IMR-90 (cell line): ENCODE measurements at regions not wholly inside any gene's neighbourhood (a gene's known extent, or its start where the extent isn't known, plus 50 kb on each side); places are given as distances from the start of the nearest gene placed in this dataset.
A peak's percentile ranks its signal among the peaks of the same experiment; 100 is the strongest.

Experiments
- ATAC-seq: fragments of 200-7000 bp; cut with Tn5 transposase; 2 replicates; pipeline ENCODE4 v1.9.1; 2020; ENCODE audit warnings: low read depth, mild to moderate bottlenecking, moderate library complexity
- BruUV-seq: library from RNA; stranded (reverse); fragments of 400-500 nt; replicated peaks from 2 replicates; lab custom pipeline; 2021; lab: Mats Ljungman, UMichigan
- CTCF ChIA-PET: fragments of 300-600 bp; formaldehyde crosslinking; extraction: SDS; loops from one replicate; lab custom pipeline; 2021; ENCODE audit warnings: antibody characterized with exemption; lab: Yijun Ruan, JAX
- POLR2A ChIA-PET: fragments of 300-600 bp; sonication (Branson Sonifier 250); formaldehyde crosslinking; loops from one replicate; lab custom pipeline; 2022; ENCODE audit warnings: antibody characterized with exemption; ENCODE audit not compliant: unreplicated experiment; lab: Charles Lee
- DNase-seq: peaks from one replicate; pipeline ENCODE4 v3.0.0; 2013
- H2AFZ ChIP-seq: replicated peaks from 2 replicates; pipeline ENCODE3; 2013; ENCODE audit warnings: low read length, mild to moderate bottlenecking; ENCODE audit not compliant: poor library complexity
- H2AK5ac ChIP-seq: 2 replicates; pipeline ENCODE4 v1.6.1; 2013; ENCODE audit warnings: low read depth, low read length, inconsistent platforms
- H2AK9ac ChIP-seq: replicated peaks from 2 replicates; pipeline ENCODE3; 2013; ENCODE audit warnings: mild to moderate bottlenecking, low read depth, low read length, moderate library complexity; ENCODE audit not compliant: poor library complexity
- H2BK120ac ChIP-seq: 2 replicates; pipeline ENCODE4 v1.6.1; 2013; ENCODE audit warnings: low read depth, low read length, inconsistent platforms
- H2BK15ac ChIP-seq: 3 replicates; pipeline ENCODE4 v1.6.1; 2013; ENCODE audit warnings: low read depth, low read length, inconsistent platforms
- H2BK20ac ChIP-seq: 2 replicates; pipeline ENCODE4 v1.6.1; 2013; ENCODE audit warnings: low read depth, mild to moderate bottlenecking, inconsistent platforms, low read length, moderate library complexity
- H2BK5ac ChIP-seq: 2 replicates; pipeline ENCODE4 v1.6.1; 2013; ENCODE audit warnings: mild to moderate bottlenecking, low read depth, low read length, inconsistent platforms; ENCODE audit not compliant: poor library complexity, severe bottlenecking
- H3K14ac ChIP-seq: replicated peaks from 2 replicates; pipeline ENCODE4 v1.6.1; 2013; ENCODE audit warnings: low read depth, low read length, inconsistent platforms
- H3K18ac ChIP-seq: 2 replicates; pipeline ENCODE4 v1.6.1; 2013; ENCODE audit warnings: low read depth, low read length, control low read depth
- H3K23ac ChIP-seq: 2 replicates; pipeline ENCODE4 v1.6.1; 2013; ENCODE audit warnings: low read depth, low read length, inconsistent platforms
- H3K27ac ChIP-seq: 2 replicates; pipeline ENCODE4 v1.5.1; 2013; ENCODE audit warnings: mild to moderate bottlenecking, control low read depth, low read length; ENCODE audit not compliant: insufficient read depth
- H3K27me3 ChIP-seq: 2 replicates; pipeline ENCODE4 v1.6.1; 2013; ENCODE audit warnings: low read length; ENCODE audit not compliant: control insufficient read depth, insufficient read depth
- H3K36me3 ChIP-seq: 2 replicates; pipeline ENCODE4 v1.6.1; 2013; ENCODE audit warnings: low read length, mixed read lengths; ENCODE audit not compliant: control insufficient read depth, insufficient read depth
- H3K4ac ChIP-seq: 2 replicates; pipeline ENCODE4 v1.6.1; 2013; ENCODE audit warnings: low read depth, low read length, inconsistent platforms
- H3K4me1 ChIP-seq: 2 replicates; pipeline ENCODE4 v1.6.1; 2013; ENCODE audit warnings: low read length, mixed read lengths; ENCODE audit not compliant: control insufficient read depth, insufficient read depth
- H3K4me2 ChIP-seq: 2 replicates; pipeline ENCODE4 v1.6.1; 2013; ENCODE audit warnings: low read depth, mild to moderate bottlenecking, control low read depth, low read length, moderate library complexity
- H3K4me3 ChIP-seq: 2 replicates; pipeline ENCODE4 v1.5.1; 2013; ENCODE audit warnings: low read depth, mild to moderate bottlenecking, control low read depth, low read length, moderate library complexity; ENCODE audit not compliant: insufficient read depth
- H3K56ac ChIP-seq: 2 replicates; pipeline ENCODE4 v1.6.1; 2013; ENCODE audit warnings: low read length, inconsistent platforms; ENCODE audit not compliant: insufficient read depth; ENCODE audit errors: extremely low read depth
- H3K79me1 ChIP-seq, 2 experiments: 2 replicates each; pipeline ENCODE4 v1.6.1; 2013; ENCODE audit warnings: low read length in 2 of 2, inconsistent platforms in 1 of 2, low read depth in 1 of 2
- H3K9ac ChIP-seq: 2 replicates; pipeline ENCODE4 v1.6.1; 2013; ENCODE audit warnings: low read depth, low read length, control low read depth
- H3K9me1 ChIP-seq: 2 replicates; pipeline ENCODE4 v1.6.1; 2013; ENCODE audit warnings: low read length, inconsistent platforms; ENCODE audit not compliant: insufficient read depth
- H3K9me3 ChIP-seq: 2 replicates; pipeline ENCODE4 v1.6.1; 2013; ENCODE audit warnings: low read length; ENCODE audit not compliant: control insufficient read depth, insufficient read depth
- H4K20me1 ChIP-seq: 2 replicates; pipeline ENCODE4 v1.6.1; 2013; ENCODE audit warnings: low read length, inconsistent platforms; ENCODE audit not compliant: insufficient read depth
- H4K5ac ChIP-seq: 2 replicates; pipeline ENCODE4 v1.6.1; 2013; ENCODE audit warnings: mild to moderate bottlenecking, low read depth, low read length, control low read depth
- H4K8ac ChIP-seq, 2 experiments: 2 replicates each; pipeline ENCODE4 v1.6.1; 2013; ENCODE audit warnings: low read depth in 2 of 2, low read length in 2 of 2, control low read depth in 1 of 2, inconsistent platforms in 1 of 2
- H4K91ac ChIP-seq: 2 replicates; pipeline ENCODE4 v1.6.1; 2013; ENCODE audit warnings: low read depth, low read length, inconsistent platforms; ENCODE audit not compliant: insufficient read depth
- BHLHE40 ChIP-seq: fragments of 150-350 bp; IDR thresholded peaks from 2 replicates; pipeline ENCODE4 v1.6.1; 2016; ENCODE audit warnings: mild to moderate bottlenecking, low read depth, low read length
- CEBPB ChIP-seq: IDR thresholded peaks from 2 replicates; pipeline ENCODE4 v1.6.1; 2012; ENCODE audit warnings: low read depth, low read length, improper control_type of control experiment
- CHD1 ChIP-seq: IDR thresholded peaks from 2 replicates; pipeline ENCODE4 v1.6.1; 2012; ENCODE audit warnings: low read depth, low read length, improper control_type of control experiment
- CTCF ChIP-seq: conservative IDR thresholded peaks from 2 replicates; pipeline ENCODE4 v1.5.1; 2012; ENCODE audit warnings: mild to moderate bottlenecking, low read depth, low read length, improper control_type of control experiment
- ELK1 ChIP-seq: fragments of 150-350 bp; IDR thresholded peaks from 2 replicates; pipeline ENCODE4 v1.6.1; 2016; ENCODE audit warnings: low read depth, mild to moderate bottlenecking, low read length, moderate library complexity, borderline replicate concordance
- FOS ChIP-seq: fragments of 150-350 bp; IDR thresholded peaks from 2 replicates; pipeline ENCODE4 v1.6.1; 2016; ENCODE audit warnings: low read depth, low read length
- MAFK ChIP-seq: IDR thresholded peaks from 2 replicates; pipeline ENCODE4 v1.6.1; 2012; ENCODE audit warnings: low read depth, low read length, improper control_type of control experiment
- NFE2L2 ChIP-seq: fragments of 150-350 bp; IDR thresholded peaks from 2 replicates; pipeline ENCODE4 v1.6.1; 2016; ENCODE audit warnings: low read depth, mild to moderate bottlenecking, low read length
- RCOR1 ChIP-seq: IDR thresholded peaks from 2 replicates; pipeline ENCODE4 v1.6.1; 2012; ENCODE audit warnings: mild to moderate bottlenecking, low read length, improper control_type of control experiment; ENCODE audit not compliant: insufficient replicate concordance
- RFX5 ChIP-seq: IDR thresholded peaks from 2 replicates; pipeline ENCODE4 v1.8.0; 2012; ENCODE audit warnings: low read depth, mild to moderate bottlenecking, low read length, moderate library complexity
- WGBS, 2 experiments: methylation state at CpG; one replicate each; pipeline versions ENCODE4 v1.1.5 to v1.1.7; 2013; ENCODE audit warnings: missing lambda C conversion rate in 2 of 2; ENCODE audit not compliant: insufficient read length in 1 of 2; ENCODE audit errors: extremely low coverage in 2 of 2; 5-methylcytosine and 5-hydroxymethylcytosine counted together
- dilution Hi-C: fragments of 300-500 bp; cut with HindIII; formaldehyde crosslinking; loops from one replicate; pipeline ENCODE4 v1.14.3; 2018; ENCODE audit warnings: low sequenced_read_pairs; ENCODE audit not compliant: unreplicated experiment
- in situ Hi-C: fragments of 300-500 bp; cut with MboI; formaldehyde crosslinking; loops from 3 replicates; pipeline ENCODE4 v1.14.3; 2019; ENCODE audit warnings: low sequenced_read_pairs, inconsistent platforms, mixed read lengths
- intact Hi-C: fragments of 100-400 bp; cut with micrococcal nuclease; formaldehyde crosslinking; loops from 2 replicates; pipeline ENCODE4 v1.10.0; 2022

GRCh38 chr3:197397838-197398237, 99.4 kb upstream of the DLG1 start:
- BruUV-seq = no TSS peak
- H2AK9ac ChIP-seq = no peak overlapping the region
- no peak overlapping the region for H3K23ac ChIP-seq
- DNase-seq (no peak), ATAC-seq (no peak)
- intact Hi-C loops (no loop called here), dilution Hi-C loops (no loop called here), in situ Hi-C loops (loop anchor here (5.0 kb wide), 1 partner anchor 101 kb away; the partner anchor contains the start of gene DLG1)
- no peak overlapping the region for H4K91ac ChIP-seq
- CTCF ChIA-PET = no interaction called here
- H3K4me2 ChIP-seq = no peak overlapping the region
- no peaks in the 10 kb centered on the region for H3K79me1 ChIP-seq
- H2AK5ac ChIP-seq = no peak overlapping the region
- H3K4ac ChIP-seq = no peak overlapping the region
- no peak overlapping the region for H3K56ac ChIP-seq
- H3K4me1 ChIP-seq = peaks cover 4% of the 10 kb centered on the region
- WGBS, 2 experiments = 92% methylated on average over 2 of the region's 9 CpGs; no CpG with 5 or more reads in 1 of the 2 experiments
- H2BK120ac ChIP-seq = no peak overlapping the region
- no peak overlapping the region for H2BK20ac ChIP-seq
- H4K5ac ChIP-seq = no peak overlapping the region
- peaks cover 10% of the 10 kb centered on the region; the same call in 1 of the 2 replicates for H4K20me1 ChIP-seq
- TF ChIP-seq RCOR1 (no peak), ELK1 (no peak), BHLHE40 (no peak), CHD1 (no peak), CTCF (no peak), CEBPB (no peak), RFX5 (no peak), NFE2L2 (no peak), MAFK (no peak), FOS (no peak)
- no peak overlapping the region for H2BK5ac ChIP-seq
- H3K27ac ChIP-seq = no peak overlapping the region
- no peak overlapping the region for H3K9ac ChIP-seq
- H3K4me3 ChIP-seq = no peak overlapping the region
- H3K9me3 ChIP-seq = no peaks in the 10 kb centered on the region
- H3K27me3 ChIP-seq = peaks cover 42% of the 10 kb centered on the region
- POLR2A ChIA-PET = no interaction called here
- H2BK15ac ChIP-seq = no peak overlapping the region
- no peak overlapping the region for H4K8ac ChIP-seq
- H3K14ac ChIP-seq = no peak overlapping the region
- peak overlapping the region; percentile 67 for H2AFZ ChIP-seq
- H3K18ac ChIP-seq = no peak overlapping the region
- no peaks in the 10 kb centered on the region for H3K36me3 ChIP-seq
- no peaks in the 10 kb centered on the region; the same call in 1 of the 2 replicates for H3K9me1 ChIP-seq
